ENCODE measurements at regions not wholly inside any gene's neighbourhood (a gene's known extent, or its start where the extent isn't known, plus 50 kb on each side); places are given as distances from the start of the nearest gene placed in this dataset.

- no peak overlapping the region for H3K4me2 ChIP-seq (ENCODE audit: low read depth, low read length, poor library complexity, severe bottlenecking)
Measured at GRCh38 chr15:69883306-69883705, 214.4 kb downstream of the TLE3 start.

GRCh38 chr15:69885173-69885955 lies 212.4 kb downstream of the TLE3 start:
- H3F3A ChIP-seq (ENCODE audit: low read depth) = no peaks in the 10 kb centered on the region
- H3K9me2 ChIP-seq (replicated peaks; ENCODE audit: low read depth, low read length) = no peaks in the 10 kb centered on the region
- H3K79me2 ChIP-seq (ENCODE audit: insufficient read depth, low read length) = no peaks in the 10 kb centered on the region
- peaks cover 11% of the 10 kb centered on the region for H3K27me3 ChIP-seq (ENCODE audit: insufficient read depth, low read length, poor library complexity, severe bottlenecking)
- H3K36me3 ChIP-seq (ENCODE audit: insufficient read depth, low read length) = no peaks in the 10 kb centered on the region
- H3K9me3 ChIP-seq (ENCODE audit: insufficient read depth, low read depth, low read length) = no peaks in the 10 kb centered on the region
- H3K4me2 ChIP-seq (ENCODE audit: low read depth, low read length, poor library complexity, severe bottlenecking) = no peak overlapping the region
- no peaks in the 10 kb centered on the region for H4K20me1 ChIP-seq (ENCODE audit: insufficient read depth, low read length, poor library complexity, severe bottlenecking)
- H3K4me3 ChIP-seq (ENCODE audit: low read length, poor library complexity, severe bottlenecking) = no peak overlapping the region
- H3K9ac ChIP-seq (ENCODE audit: low read depth, low read length, poor library complexity, severe bottlenecking) = no peak overlapping the region
- TF ChIP-seq CTCF (conservative IDR thresholded peaks at IDR 0.05; ENCODE audit: low read length) (no peak), EZH2phosphoT487 (IDR thresholded peaks at IDR 0.05; ENCODE audit: borderline replicate concordance) (no peak)
- no peaks in the 10 kb centered on the region for H3K4me1 ChIP-seq (ENCODE audit: insufficient read depth, low read length, poor library complexity, severe bottlenecking)
- no peak overlapping the region for H2AFZ ChIP-seq (ENCODE audit: low read length)

More at GRCh38 chr15:69883306-69883705, 214.4 kb downstream of the TLE3 start:
- no peak overlapping the region for H2AFZ ChIP-seq (ENCODE audit: low read length)
- H3K9me3 ChIP-seq (ENCODE audit: insufficient read depth, low read depth, low read length) = no peaks in the 10 kb centered on the region
- H3K4me3 ChIP-seq (ENCODE audit: low read length, poor library complexity, severe bottlenecking) = no peak overlapping the region
- H4K20me1 ChIP-seq (ENCODE audit: insufficient read depth, low read length, poor library complexity, severe bottlenecking) = no peaks in the 10 kb centered on the region
- no peaks in the 10 kb centered on the region for H3F3A ChIP-seq (ENCODE audit: low read depth)
- no peak overlapping the region for H3K9ac ChIP-seq (ENCODE audit: low read depth, low read length, poor library complexity, severe bottlenecking)
- H3K27me3 ChIP-seq (ENCODE audit: insufficient read depth, low read length, poor library complexity, severe bottlenecking) = peaks cover 11% of the 10 kb centered on the region
- no peaks in the 10 kb centered on the region for H3K79me2 ChIP-seq (ENCODE audit: insufficient read depth, low read length)
- TF ChIP-seq CTCF (conservative IDR thresholded peaks at IDR 0.05; ENCODE audit: low read length) (no peak), EZH2phosphoT487 (IDR thresholded peaks at IDR 0.05; ENCODE audit: borderline replicate concordance) (no peak)
- no peaks in the 10 kb centered on the region for H3K4me1 ChIP-seq (ENCODE audit: insufficient read depth, low read length, poor library complexity, severe bottlenecking)
- H3K36me3 ChIP-seq (ENCODE audit: insufficient read depth, low read length) = no peaks in the 10 kb centered on the region
- H3K9me2 ChIP-seq (replicated peaks; ENCODE audit: low read depth, low read length) = no peaks in the 10 kb centered on the region

GRCh38 chr15:69887009-69887408 lies 210.7 kb downstream of the TLE3 start:
- H3K9me3 ChIP-seq (ENCODE audit: insufficient read depth, low read depth, low read length) = 0 out of 2 replicates have a peak, but pooled peaks cover 5% of the 10 kb centered on the region
- no peak overlapping the region for H3K4me2 ChIP-seq (ENCODE audit: low read depth, low read length, poor library complexity, severe bottlenecking)
- H3K4me1 ChIP-seq (ENCODE audit: insufficient read depth, low read length, poor library complexity, severe bottlenecking) = no peaks in the 10 kb centered on the region
- H2AFZ ChIP-seq (ENCODE audit: low read length) = no peak overlapping the region
- no peaks in the 10 kb centered on the region for H3K36me3 ChIP-seq (ENCODE audit: insufficient read depth, low read length)
- H4K20me1 ChIP-seq (ENCODE audit: insufficient read depth, low read length, poor library complexity, severe bottlenecking) = no peaks in the 10 kb centered on the region
- TF ChIP-seq EZH2phosphoT487 (IDR thresholded peaks at IDR 0.05; ENCODE audit: borderline replicate concordance) (no peak), CTCF (conservative IDR thresholded peaks at IDR 0.05; ENCODE audit: low read length) (no peak)
- H3K9me2 ChIP-seq (replicated peaks; ENCODE audit: low read depth, low read length) = no peaks in the 10 kb centered on the region
- no peaks in the 10 kb centered on the region for H3F3A ChIP-seq (ENCODE audit: low read depth)
- peaks cover 11% of the 10 kb centered on the region for H3K27me3 ChIP-seq (ENCODE audit: insufficient read depth, low read length, poor library complexity, severe bottlenecking)
- H3K9ac ChIP-seq (ENCODE audit: low read depth, low read length, poor library complexity, severe bottlenecking) = no peak overlapping the region
- no peak overlapping the region for H3K4me3 ChIP-seq (ENCODE audit: low read length, poor library complexity, severe bottlenecking)
- H3K79me2 ChIP-seq (ENCODE audit: insufficient read depth, low read length) = no peaks in the 10 kb centered on the region

Data from Loucy (cell line).